ENCODE measurements at regions not wholly inside any gene's neighbourhood (a gene's known extent, or its start where the extent isn't known, plus 50 kb on each side); places are given as distances from the start of the nearest gene placed in this dataset.

DNA sequence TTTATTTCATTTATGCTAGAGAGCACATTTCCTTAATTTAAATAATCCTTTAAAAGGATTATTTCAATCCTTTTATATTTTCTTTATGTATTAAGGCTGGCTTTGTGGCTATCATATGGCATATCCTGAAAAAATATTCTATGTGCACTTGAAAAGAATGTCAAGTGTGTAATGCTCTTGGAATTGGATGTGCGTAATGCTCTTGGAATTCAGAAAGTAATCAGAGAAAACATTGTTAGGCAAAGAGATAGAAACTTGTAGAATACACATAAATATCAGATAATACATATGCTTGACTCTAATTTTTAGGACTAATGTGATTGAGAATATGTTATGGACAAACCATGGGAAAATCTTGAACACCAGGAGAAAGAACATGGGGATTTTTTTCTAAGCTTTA is 197.5 kb upstream of the COL3A1 start:
- Mint-ChIP-seq H3K36me3 (ENCODE audit: low read depth) (no peaks in the 10 kb centered on the region), H3K27me3 (ENCODE audit: insufficient read depth, low read depth, poor library complexity) (no peaks in the 10 kb centered on the region), H3K4me1 (no peaks in the 10 kb centered on the region), H3K27ac (no peak overlapping the region), H3K4me3 (no peak overlapping the region), H3K9me3 (no peaks in the 10 kb centered on the region)
- no peaks in the 10 kb centered on the region for H4K20me1 ChIP-seq (replicated peaks; ENCODE audit: insufficient read depth)
- no peak overlapping the region for H2AFZ ChIP-seq
- H3K4me1 ChIP-seq (ENCODE audit: insufficient read depth): no peaks in the 10 kb centered on the region
- H3K4me2 ChIP-seq: no peak overlapping the region
- no peaks in the 10 kb centered on the region for H3K9me2 ChIP-seq (ENCODE audit: insufficient read depth)
- no peaks in the 10 kb centered on the region for H3K27me3 ChIP-seq (ENCODE audit: insufficient read depth)
- H3K4me3 ChIP-seq: no peak overlapping the region
- TF ChIP-seq NANOG (IDR thresholded peaks at IDR 0.05; ENCODE audit: borderline replicate concordance) (no peak), JUNB (IDR thresholded peaks at IDR 0.05; ENCODE audit: unreplicated experiment) (no peak), ZNF114 (CRISPR knock-in tag; IDR thresholded peaks at IDR 0.05) (no peak), STAT1 (IDR thresholded peaks at IDR 0.05; ENCODE audit: unreplicated experiment) (no peak)
- TF ChIP-seq, protein P1, sequence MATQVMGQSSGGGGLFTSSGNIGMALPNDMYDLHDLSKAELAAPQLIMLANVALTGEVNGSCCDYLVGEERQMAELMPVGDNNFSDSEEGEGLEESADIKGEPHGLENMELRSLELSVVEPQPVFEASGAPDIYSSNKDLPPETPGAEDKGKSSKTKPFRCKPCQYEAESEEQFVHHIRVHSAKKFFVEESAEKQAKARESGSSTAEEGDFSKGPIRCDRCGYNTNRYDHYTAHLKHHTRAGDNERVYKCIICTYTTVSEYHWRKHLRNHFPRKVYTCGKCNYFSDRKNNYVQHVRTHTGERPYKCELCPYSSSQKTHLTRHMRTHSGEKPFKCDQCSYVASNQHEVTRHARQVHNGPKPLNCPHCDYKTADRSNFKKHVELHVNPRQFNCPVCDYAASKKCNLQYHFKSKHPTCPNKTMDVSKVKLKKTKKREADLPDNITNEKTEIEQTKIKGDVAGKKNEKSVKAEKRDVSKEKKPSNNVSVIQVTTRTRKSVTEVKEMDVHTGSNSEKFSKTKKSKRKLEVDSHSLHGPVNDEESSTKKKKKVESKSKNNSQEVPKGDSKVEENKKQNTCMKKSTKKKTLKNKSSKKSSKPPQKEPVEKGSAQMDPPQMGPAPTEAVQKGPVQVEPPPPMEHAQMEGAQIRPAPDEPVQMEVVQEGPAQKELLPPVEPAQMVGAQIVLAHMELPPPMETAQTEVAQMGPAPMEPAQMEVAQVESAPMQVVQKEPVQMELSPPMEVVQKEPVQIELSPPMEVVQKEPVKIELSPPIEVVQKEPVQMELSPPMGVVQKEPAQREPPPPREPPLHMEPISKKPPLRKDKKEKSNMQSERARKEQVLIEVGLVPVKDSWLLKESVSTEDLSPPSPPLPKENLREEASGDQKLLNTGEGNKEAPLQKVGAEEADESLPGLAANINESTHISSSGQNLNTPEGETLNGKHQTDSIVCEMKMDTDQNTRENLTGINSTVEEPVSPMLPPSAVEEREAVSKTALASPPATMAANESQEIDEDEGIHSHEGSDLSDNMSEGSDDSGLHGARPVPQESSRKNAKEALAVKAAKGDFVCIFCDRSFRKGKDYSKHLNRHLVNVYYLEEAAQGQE (IDR thresholded peaks at IDR 0.05; ENCODE audit: unreplicated experiment): no peak
- no peak overlapping the region for H3K27ac ChIP-seq (ENCODE audit: low read depth)
- no peak for DNase-seq (ENCODE audit: low spot score)
- no peak for ATAC-seq
- H3F3A ChIP-seq (replicated peaks; ENCODE audit: low read depth): no peaks in the 10 kb centered on the region
- H3K79me2 ChIP-seq (replicated peaks; ENCODE audit: insufficient read depth): no peaks in the 10 kb centered on the region
- H3K36me3 ChIP-seq (ENCODE audit: insufficient read depth): no peaks in the 10 kb centered on the region

DNA sequence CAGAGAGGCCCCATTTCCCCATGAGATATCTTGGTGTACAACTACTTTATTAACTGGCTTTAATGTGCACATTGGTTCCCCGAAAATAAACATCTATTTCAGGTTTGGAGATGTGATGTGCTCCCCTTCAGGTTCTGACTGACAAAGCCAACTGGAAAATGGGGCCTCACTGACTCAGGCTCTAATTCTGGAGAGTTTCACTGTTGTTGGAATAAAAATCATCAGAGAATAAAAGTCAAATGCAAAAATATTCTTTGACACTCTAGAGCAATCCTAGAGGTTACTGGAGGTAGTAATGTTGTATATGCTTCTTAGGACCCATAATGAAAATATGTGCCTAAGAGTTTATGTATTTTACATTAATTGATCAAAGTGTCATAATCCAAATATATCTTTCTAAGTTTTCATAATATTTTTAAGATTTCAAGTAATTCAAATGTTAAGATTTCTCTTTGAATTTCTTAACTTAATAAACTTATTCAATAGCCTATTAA is 189.9 kb upstream of the COL3A1 start:
- no peak overlapping the region for H2AFZ ChIP-seq
- ATAC-seq: no peak
- Mint-ChIP-seq H3K4me1 (no peaks in the 10 kb centered on the region; the same call in 2 of the 3 replicates), H3K27me3 (ENCODE audit: insufficient read depth, low read depth, poor library complexity) (no peaks in the 10 kb centered on the region), H3K27ac (no peak overlapping the region), H3K9me3 (no peaks in the 10 kb centered on the region), H3K36me3 (ENCODE audit: low read depth) (no peaks in the 10 kb centered on the region), H3K4me3 (no peak overlapping the region)
- no peaks in the 10 kb centered on the region for H3K79me2 ChIP-seq (replicated peaks; ENCODE audit: insufficient read depth)
- no peak overlapping the region for H3K27ac ChIP-seq (ENCODE audit: low read depth)
- no peaks in the 10 kb centered on the region for H3K27me3 ChIP-seq (ENCODE audit: insufficient read depth)
- H3K9me2 ChIP-seq (ENCODE audit: insufficient read depth): 0 out of 2 replicates have a peak, but pooled peaks cover 5% of the 10 kb centered on the region
- no peaks in the 10 kb centered on the region for H4K20me1 ChIP-seq (replicated peaks; ENCODE audit: insufficient read depth)
- H3K36me3 ChIP-seq (ENCODE audit: insufficient read depth): no peaks in the 10 kb centered on the region
- H3K4me3 ChIP-seq: no peak overlapping the region
- no peak for DNase-seq (ENCODE audit: low spot score)
- no peak for TF ChIP-seq CREB1 (CRISPR knock-in tag; IDR thresholded peaks at IDR 0.05; ENCODE audit: low read depth)
- no peak for TF ChIP-seq ZNF114 (CRISPR knock-in tag; IDR thresholded peaks at IDR 0.05)
- TF ChIP-seq, protein P2, sequence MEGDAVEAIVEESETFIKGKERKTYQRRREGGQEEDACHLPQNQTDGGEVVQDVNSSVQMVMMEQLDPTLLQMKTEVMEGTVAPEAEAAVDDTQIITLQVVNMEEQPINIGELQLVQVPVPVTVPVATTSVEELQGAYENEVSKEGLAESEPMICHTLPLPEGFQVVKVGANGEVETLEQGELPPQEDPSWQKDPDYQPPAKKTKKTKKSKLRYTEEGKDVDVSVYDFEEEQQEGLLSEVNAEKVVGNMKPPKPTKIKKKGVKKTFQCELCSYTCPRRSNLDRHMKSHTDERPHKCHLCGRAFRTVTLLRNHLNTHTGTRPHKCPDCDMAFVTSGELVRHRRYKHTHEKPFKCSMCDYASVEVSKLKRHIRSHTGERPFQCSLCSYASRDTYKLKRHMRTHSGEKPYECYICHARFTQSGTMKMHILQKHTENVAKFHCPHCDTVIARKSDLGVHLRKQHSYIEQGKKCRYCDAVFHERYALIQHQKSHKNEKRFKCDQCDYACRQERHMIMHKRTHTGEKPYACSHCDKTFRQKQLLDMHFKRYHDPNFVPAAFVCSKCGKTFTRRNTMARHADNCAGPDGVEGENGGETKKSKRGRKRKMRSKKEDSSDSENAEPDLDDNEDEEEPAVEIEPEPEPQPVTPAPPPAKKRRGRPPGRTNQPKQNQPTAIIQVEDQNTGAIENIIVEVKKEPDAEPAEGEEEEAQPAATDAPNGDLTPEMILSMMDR (conservative IDR thresholded peaks at IDR 0.05; ENCODE audit: low read depth in 2 of 2): peak in 1 of 2 experiments; percentile 25; a peak in 1 of 4 replicates
- no peaks in the 10 kb centered on the region for H3K4me1 ChIP-seq (ENCODE audit: insufficient read depth)
- H3K4me2 ChIP-seq: no peak overlapping the region
- H3F3A ChIP-seq (replicated peaks; ENCODE audit: low read depth): no peaks in the 10 kb centered on the region
